Mammary epithelial cell (primary cell): ENCODE measurements at regions not wholly inside any gene's neighbourhood (a gene's known extent, or its start where the extent isn't known, plus 50 kb on each side); places are given as distances from the start of the nearest gene placed in this dataset.

Experiments
- CTCF ChIP-seq, 2 donors: IDR thresholded peaks in 1 of 2; conservative IDR thresholded peaks in 1 of 2; 2 replicates each; pipeline ENCODE4 v1.5.1; 2011 to 2012; ENCODE audit warnings: inconsistent platforms in 2 of 2, low read length in 2 of 2, mild to moderate bottlenecking in 2 of 2, control low read depth in 1 of 2, low read depth in 1 of 2; ENCODE audit not compliant: insufficient read depth in 1 of 2; ENCODE audit errors: extremely low read depth in 1 of 2
- EZH2 ChIP-seq: IDR thresholded peaks from 2 replicates; pipeline ENCODE4 v1.6.1; 2012; ENCODE audit warnings: low read length, inconsistent platforms, borderline replicate concordance

- no peak for TF ChIP-seq CTCF (conservative IDR thresholded peaks at IDR 0.05 in 1 of 2, IDR thresholded peaks at IDR 0.05 in 1 of 2; ENCODE audit: extremely low read depth in 1 of 2, insufficient read depth in 1 of 2, low read depth in 1 of 2, low read length in 2 of 2)
- no peak for TF ChIP-seq EZH2
These were observed 70.9 kb upstream of the SALL1 start for GRCh38 chr16:51222016-51222415.
